Breast epithelium (tissue), 3 donors: ENCODE measurements at regions not wholly inside any gene's neighbourhood (a gene's known extent, or its start where the extent isn't known, plus 50 kb on each side); places are given as distances from the start of the nearest gene placed in this dataset.

Experiments
- POLR2A ChIP-seq: fragments of 450-650 bp; IDR thresholded peaks from one replicate; pipeline ENCODE4 v1.6.1; 2016; ENCODE audit warnings: antibody characterized with exemption, mild to moderate bottlenecking, moderate library complexity
- POLR2AphosphoS5 ChIP-seq, 3 donors: sonication (generic); formaldehyde crosslinking; IDR thresholded peaks; one replicate each; pipeline ENCODE4 v1.6.1; 2017; ENCODE audit warnings: antibody characterized with exemption in 3 of 3
- TF ChIP-seq, protein P1 (sequence below), 3 donors: fragments of 450-650 bp; IDR thresholded peaks; one replicate each; pipeline ENCODE4 v1.5.1; 2016 to 2017; ENCODE audit warnings: antibody characterized with exemption in 3 of 3, mild to moderate bottlenecking in 3 of 3, moderate library complexity in 3 of 3

DNA sequence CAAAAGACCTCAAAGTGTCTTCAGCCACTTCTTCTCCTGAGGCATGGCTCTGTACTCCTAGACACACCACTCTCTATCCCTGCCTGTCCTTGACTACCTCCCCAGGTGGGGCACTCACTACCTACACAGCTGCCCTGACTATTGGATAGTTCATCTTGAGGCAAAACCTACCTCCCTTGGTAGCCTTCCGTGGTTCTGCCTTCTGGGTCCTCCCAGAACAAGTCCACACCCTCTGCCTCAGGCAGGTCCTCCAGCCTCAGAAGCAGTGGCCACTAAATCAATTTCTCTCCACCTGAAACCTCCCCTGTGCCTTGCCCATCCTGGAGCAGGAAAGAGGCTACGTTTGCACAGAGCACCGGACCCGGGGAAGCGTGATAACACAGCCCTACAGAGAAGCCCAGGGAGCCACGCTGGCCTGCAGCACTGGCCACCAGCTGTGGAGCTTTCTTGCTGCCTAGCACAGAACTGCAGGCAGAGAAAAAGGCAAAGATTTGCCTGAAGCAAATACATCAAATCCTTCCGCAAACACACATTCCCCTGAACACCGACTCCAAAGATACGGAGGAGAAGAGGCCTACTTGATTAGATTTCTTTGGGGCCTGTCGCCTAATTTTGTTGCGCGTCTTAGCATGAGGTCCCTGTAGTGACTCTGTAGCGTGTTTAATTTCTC, 141.8 kb downstream of the C9orf50 start:
- TF ChIP-seq, protein P1, sequence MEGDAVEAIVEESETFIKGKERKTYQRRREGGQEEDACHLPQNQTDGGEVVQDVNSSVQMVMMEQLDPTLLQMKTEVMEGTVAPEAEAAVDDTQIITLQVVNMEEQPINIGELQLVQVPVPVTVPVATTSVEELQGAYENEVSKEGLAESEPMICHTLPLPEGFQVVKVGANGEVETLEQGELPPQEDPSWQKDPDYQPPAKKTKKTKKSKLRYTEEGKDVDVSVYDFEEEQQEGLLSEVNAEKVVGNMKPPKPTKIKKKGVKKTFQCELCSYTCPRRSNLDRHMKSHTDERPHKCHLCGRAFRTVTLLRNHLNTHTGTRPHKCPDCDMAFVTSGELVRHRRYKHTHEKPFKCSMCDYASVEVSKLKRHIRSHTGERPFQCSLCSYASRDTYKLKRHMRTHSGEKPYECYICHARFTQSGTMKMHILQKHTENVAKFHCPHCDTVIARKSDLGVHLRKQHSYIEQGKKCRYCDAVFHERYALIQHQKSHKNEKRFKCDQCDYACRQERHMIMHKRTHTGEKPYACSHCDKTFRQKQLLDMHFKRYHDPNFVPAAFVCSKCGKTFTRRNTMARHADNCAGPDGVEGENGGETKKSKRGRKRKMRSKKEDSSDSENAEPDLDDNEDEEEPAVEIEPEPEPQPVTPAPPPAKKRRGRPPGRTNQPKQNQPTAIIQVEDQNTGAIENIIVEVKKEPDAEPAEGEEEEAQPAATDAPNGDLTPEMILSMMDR (IDR thresholded peaks at IDR 0.05), result no peak
- no peak for TF ChIP-seq POLR2A
- TF ChIP-seq POLR2AphosphoS5 (IDR thresholded peaks at IDR 0.05), result no peak
